ENCODE measurements at regions not wholly inside any gene's neighbourhood (a gene's known extent, or its start where the extent isn't known, plus 50 kb on each side); places are given as distances from the start of the nearest gene placed in this dataset.
A peak's percentile ranks its signal among the peaks of the same experiment; 100 is the strongest.
"Not testable (repeated sequence)": the region's sequence is repeated elsewhere in the genome, so short reads cannot be mapped to it uniquely, and the experiment has no call there.

- peak in 1 of 5 experiments; percentile 8 for DNase-seq
Observed at GRCh38 chr11:21625982-21626381, 566.9 kb upstream of the ANO5 start.

GRCh38 chr11:21628641-21629040, 564.2 kb upstream of the ANO5 start:
- no peak for DNase-seq

- DNase-seq, result no peak
Observed at GRCh38 chr11:21630934-21631478, 561.9 kb upstream of the ANO5 start.

- DNase-seq, result no peak
Observed at GRCh38 chr11:21631991-21632390, 560.9 kb upstream of the ANO5 start.

- no peak for DNase-seq
Observed at GRCh38 chr11:21634491-21634890, 558.4 kb upstream of the ANO5 start.

- no peak for DNase-seq
Observed at GRCh38 chr11:21634956-21635355, 557.9 kb upstream of the ANO5 start.

GRCh38 chr11:21635394-21636145, 557.3 kb upstream of the ANO5 start:
- no peak for DNase-seq

GRCh38 chr11:21636561-21636960, 556.3 kb upstream of the ANO5 start:
- DNase-seq, result no peak

- DNase-seq, result no peak
Observed at GRCh38 chr11:21640491-21640890, 552.4 kb upstream of the ANO5 start.

- DNase-seq, result no peak
Observed at GRCh38 chr11:21641869-21642268, 551.0 kb upstream of the ANO5 start.

GRCh38 chr11:21646351-21646750, 546.5 kb upstream of the ANO5 start:
- no peak for DNase-seq

GRCh38 chr11:21650961-21651360, 541.9 kb upstream of the ANO5 start:
- no peak for DNase-seq

GRCh38 chr11:21653951-21654421, 538.9 kb upstream of the ANO5 start:
- DNase-seq, result no peak

GRCh38 chr11:21656065-21656464, 536.8 kb upstream of the ANO5 start:
- no peak for DNase-seq

GRCh38 chr11:21658654-21659193, 534.2 kb upstream of the ANO5 start:
- no peak for DNase-seq

- not testable (repeated sequence) for DNase-seq
Observed at GRCh38 chr11:21659377-21659776, 533.5 kb upstream of the ANO5 start.

- no peak for DNase-seq
Observed at GRCh38 chr11:21659961-21660360, 532.9 kb upstream of the ANO5 start.

- no peak for DNase-seq
Observed at GRCh38 chr11:21675049-21675616, 517.8 kb upstream of the ANO5 start.

GRCh38 chr11:21687643-21688042, 505.2 kb upstream of the ANO5 start:
- no peak for DNase-seq

GRCh38 chr11:21704539-21704938, 488.3 kb upstream of the ANO5 start:
- DNase-seq, result no peak

- no peak for DNase-seq
Observed at GRCh38 chr11:21707116-21707739, 485.7 kb upstream of the ANO5 start.

GRCh38 chr11:21710809-21711208, 482.1 kb upstream of the ANO5 start:
- no peak for DNase-seq

- no peak for DNase-seq
Observed at GRCh38 chr11:21711341-21711740, 481.5 kb upstream of the ANO5 start.

Measured in T-helper 2 cell (primary cell).